ENCODE measurements at regions not wholly inside any gene's neighbourhood (a gene's known extent, or its start where the extent isn't known, plus 50 kb on each side); places are given as distances from the start of the nearest gene placed in this dataset.
"Not testable (repeated sequence)": the region's sequence is repeated elsewhere in the genome, so short reads cannot be mapped to it uniquely, and the experiment has no call there.

DNA sequence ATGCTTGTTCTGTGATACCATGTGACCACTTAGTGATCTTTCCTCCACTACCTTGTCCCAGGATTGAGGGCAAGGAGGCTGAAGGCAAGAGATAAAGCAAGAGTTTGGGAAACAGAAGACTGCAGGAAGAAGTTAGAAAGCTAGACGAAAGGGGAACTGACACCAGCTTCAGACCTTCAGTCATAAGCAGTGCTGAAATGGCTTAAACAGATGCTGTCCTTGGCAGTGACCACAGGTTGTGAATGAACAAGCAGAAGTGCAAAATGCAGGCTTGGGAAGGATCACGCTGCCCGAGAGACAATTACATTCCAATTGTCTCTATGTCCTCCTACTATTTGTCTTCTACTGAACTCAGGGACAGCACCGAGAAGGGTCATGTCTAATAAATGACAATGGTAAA is 704.9 kb upstream of the AUTS2 start:
- Histone ChIP-seq H3K4me1 (ENCODE audit: control insufficient read depth in 2 of 3, insufficient read depth in 2 of 3, low read depth in 1 of 3, low read length in 3 of 3) (no peaks in the 10 kb centered on the region), H3K27ac (ENCODE audit: low read depth in 2 of 2, low read length in 2 of 2) (no peak overlapping the region), H3K9ac (ENCODE audit: low read length in 3 of 3) (no peak overlapping the region), H3K36me3 (ENCODE audit: control insufficient read depth in 2 of 3, insufficient read depth in 3 of 3, low read length in 3 of 3) (no peaks in the 10 kb centered on the region), H3K9me3 (ENCODE audit: control insufficient read depth in 2 of 3, insufficient read depth in 1 of 3, low read length in 3 of 3) (no peaks in the 10 kb centered on the region), H3K27me3 (ENCODE audit: control insufficient read depth, insufficient read depth, low read length) (no peaks in the 10 kb centered on the region), H3K4me3 (ENCODE audit: low read length in 3 of 3) (no peak overlapping the region)
- TF ChIP-seq, protein P1, sequence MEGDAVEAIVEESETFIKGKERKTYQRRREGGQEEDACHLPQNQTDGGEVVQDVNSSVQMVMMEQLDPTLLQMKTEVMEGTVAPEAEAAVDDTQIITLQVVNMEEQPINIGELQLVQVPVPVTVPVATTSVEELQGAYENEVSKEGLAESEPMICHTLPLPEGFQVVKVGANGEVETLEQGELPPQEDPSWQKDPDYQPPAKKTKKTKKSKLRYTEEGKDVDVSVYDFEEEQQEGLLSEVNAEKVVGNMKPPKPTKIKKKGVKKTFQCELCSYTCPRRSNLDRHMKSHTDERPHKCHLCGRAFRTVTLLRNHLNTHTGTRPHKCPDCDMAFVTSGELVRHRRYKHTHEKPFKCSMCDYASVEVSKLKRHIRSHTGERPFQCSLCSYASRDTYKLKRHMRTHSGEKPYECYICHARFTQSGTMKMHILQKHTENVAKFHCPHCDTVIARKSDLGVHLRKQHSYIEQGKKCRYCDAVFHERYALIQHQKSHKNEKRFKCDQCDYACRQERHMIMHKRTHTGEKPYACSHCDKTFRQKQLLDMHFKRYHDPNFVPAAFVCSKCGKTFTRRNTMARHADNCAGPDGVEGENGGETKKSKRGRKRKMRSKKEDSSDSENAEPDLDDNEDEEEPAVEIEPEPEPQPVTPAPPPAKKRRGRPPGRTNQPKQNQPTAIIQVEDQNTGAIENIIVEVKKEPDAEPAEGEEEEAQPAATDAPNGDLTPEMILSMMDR (IDR thresholded peaks at IDR 0.05; ENCODE audit: borderline replicate concordance, extremely low read depth, insufficient read depth) = no peak
- FAIRE-seq (no peak), DNase-seq (no peak)
- intact Hi-C loops (cut with DNase I) = no loop called here

DNA sequence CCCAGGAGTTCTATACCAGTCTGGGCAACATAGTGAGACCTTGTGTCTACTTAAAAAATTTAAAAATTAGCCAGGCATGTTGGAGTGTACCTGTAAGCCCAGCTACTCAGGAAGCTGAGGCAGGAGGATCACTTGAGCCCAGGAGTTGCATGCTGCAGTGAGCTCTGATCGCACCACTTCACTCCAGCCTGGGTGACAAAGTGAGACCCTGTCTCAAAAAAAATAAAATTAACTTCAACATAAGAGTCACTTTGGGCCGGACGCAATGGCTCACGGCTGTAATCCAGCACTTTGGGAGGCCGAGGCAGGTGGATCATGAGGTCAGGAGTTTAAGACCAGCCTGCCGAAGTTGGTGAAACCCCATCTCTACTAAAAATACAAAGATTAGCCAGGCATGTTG is 699.1 kb upstream of the AUTS2 start:
- H3K9ac ChIP-seq (ENCODE audit: low read length in 3 of 3); FAIRE-seq; DNase-seq; H3K27ac ChIP-seq (ENCODE audit: low read depth in 2 of 2, low read length in 2 of 2); H3K36me3 ChIP-seq (ENCODE audit: control insufficient read depth in 2 of 3, insufficient read depth in 3 of 3, low read length in 3 of 3); intact Hi-C loops (cut with DNase I); H3K4me3 ChIP-seq (ENCODE audit: low read length in 3 of 3); H3K9me3 ChIP-seq (ENCODE audit: control insufficient read depth in 2 of 3, insufficient read depth in 1 of 3, low read length in 3 of 3); H3K27me3 ChIP-seq (ENCODE audit: control insufficient read depth, insufficient read depth, low read length); H3K4me1 ChIP-seq (ENCODE audit: control insufficient read depth in 2 of 3, insufficient read depth in 2 of 3, low read depth in 1 of 3, low read length in 3 of 3): not testable (repeated sequence)

DNA sequence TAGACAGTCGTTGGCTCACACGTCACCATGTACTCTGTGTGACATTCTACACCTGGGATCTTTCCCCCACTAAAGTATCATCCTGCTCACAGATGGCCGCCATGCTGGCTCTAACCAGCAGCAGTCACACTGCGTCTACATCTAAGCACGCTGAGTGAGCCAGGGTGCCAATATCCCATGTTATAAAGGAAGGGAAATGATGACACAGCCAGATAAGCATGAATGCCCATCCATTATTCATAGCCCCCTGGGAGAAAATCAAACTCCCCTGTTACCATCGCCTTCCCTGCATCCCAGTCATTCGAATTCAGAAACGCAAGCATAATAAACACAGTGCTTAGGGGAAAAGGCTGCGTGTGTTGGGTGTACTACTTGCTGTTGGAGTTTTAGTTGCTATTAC is 698.2 kb upstream of the AUTS2 start:
- Histone ChIP-seq H3K9ac (ENCODE audit: low read length in 3 of 3) (no peak overlapping the region), H3K27me3 (ENCODE audit: control insufficient read depth, insufficient read depth, low read length) (no peaks in the 10 kb centered on the region), H3K27ac (ENCODE audit: low read depth in 2 of 2, low read length in 2 of 2) (no peak overlapping the region), H3K9me3 (ENCODE audit: control insufficient read depth in 2 of 3, insufficient read depth in 1 of 3, low read length in 3 of 3) (no peaks in the 10 kb centered on the region), H3K4me1 (ENCODE audit: control insufficient read depth in 2 of 3, insufficient read depth in 2 of 3, low read depth in 1 of 3, low read length in 3 of 3) (no peaks in the 10 kb centered on the region), H3K36me3 (ENCODE audit: control insufficient read depth in 2 of 3, insufficient read depth in 3 of 3, low read length in 3 of 3) (no peaks in the 10 kb centered on the region), H3K4me3 (ENCODE audit: low read length in 3 of 3) (no peak overlapping the region)
- DNase-seq (no peak), FAIRE-seq (no peak)
- intact Hi-C loops (cut with DNase I) = no loop called here
- TF ChIP-seq, protein P1 (IDR thresholded peaks at IDR 0.05; ENCODE audit: borderline replicate concordance, extremely low read depth, insufficient read depth) = no peak

DNA sequence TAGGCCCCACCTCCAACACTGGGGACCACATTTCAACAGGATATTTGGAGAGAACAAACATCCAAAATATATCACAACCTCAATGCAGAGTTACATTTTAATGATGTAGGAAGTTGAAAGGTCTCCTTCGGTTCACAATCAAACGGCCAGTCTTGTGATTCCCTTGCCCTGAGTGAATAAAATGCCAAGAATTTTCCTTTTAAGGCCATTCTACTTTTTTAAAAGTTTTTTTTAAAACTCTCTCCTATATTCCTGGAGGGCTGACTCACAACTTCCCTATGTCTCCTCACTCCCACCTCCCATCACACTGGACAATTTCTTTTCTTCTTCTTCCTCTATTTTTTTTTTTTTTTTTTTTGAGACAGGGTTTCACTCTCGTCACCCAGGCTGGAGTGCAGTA is 693.6 kb upstream of the AUTS2 start:
- no peaks in the 10 kb centered on the region for H3K36me3 ChIP-seq (ENCODE audit: control insufficient read depth in 2 of 3, insufficient read depth in 3 of 3, low read length in 3 of 3)
- H3K4me3 ChIP-seq (ENCODE audit: low read length in 3 of 3) = no peak overlapping the region
- DNase-seq = peak in 1 of 5 donors; percentile 19
- intact Hi-C loops (cut with DNase I) = no loop called here
- FAIRE-seq = no peak
- TF ChIP-seq, protein P1 (IDR thresholded peaks at IDR 0.05; ENCODE audit: borderline replicate concordance, extremely low read depth, insufficient read depth) = no peak
- H3K4me1 ChIP-seq (ENCODE audit: control insufficient read depth in 2 of 3, insufficient read depth in 2 of 3, low read depth in 1 of 3, low read length in 3 of 3) = no peaks in the 10 kb centered on the region
- H3K27ac ChIP-seq (ENCODE audit: low read depth in 2 of 2, low read length in 2 of 2) = no peak overlapping the region
- no peak overlapping the region for H3K9ac ChIP-seq (ENCODE audit: low read length in 3 of 3)
- H3K27me3 ChIP-seq (ENCODE audit: control insufficient read depth, insufficient read depth, low read length) = no peaks in the 10 kb centered on the region
- H3K9me3 ChIP-seq (ENCODE audit: control insufficient read depth in 2 of 3, insufficient read depth in 1 of 3, low read length in 3 of 3) = no peaks in the 10 kb centered on the region

Data from kidney (tissue), 13 donors.